ENCODE measurements at regions not wholly inside any gene's neighbourhood (a gene's known extent, or its start where the extent isn't known, plus 50 kb on each side); places are given as distances from the start of the nearest gene placed in this dataset.
A peak's percentile ranks its signal among the peaks of the same experiment; 100 is the strongest.

GRCh38 chr10:10910634-10911033 lies 107.0 kb upstream of the CELF2 start:
- Histone ChIP-seq H3K14ac (replicated peaks; ENCODE audit: low read depth, low read length) (peak overlapping the region; percentile 15; the same call in 1 of the 2 replicates), H3K36me3 (ENCODE audit: control insufficient read depth, insufficient read depth, low read length) (no peaks in the 10 kb centered on the region), H3K23ac (ENCODE audit: low read depth, low read length) (no peak overlapping the region), H2BK120ac (ENCODE audit: low read depth, low read length) (peak overlapping the region; percentile 92), H3K4me2 (ENCODE audit: low read depth, low read length) (no peak overlapping the region), H3K4me3 (ENCODE audit: insufficient read depth, low read depth, low read length) (no peak overlapping the region), H2BK15ac (ENCODE audit: low read depth, low read length) (no peak overlapping the region; the same call in 1 of the 3 replicates), H4K5ac (ENCODE audit: low read depth, low read length) (no peak overlapping the region), H4K8ac (ENCODE audit: low read depth in 2 of 2, low read length in 2 of 2) (peak overlapping the region; percentile 6 to 37; a peak in 3 of 4 replicates), H3K18ac (ENCODE audit: low read depth, low read length) (no peak overlapping the region), H2AK9ac (replicated peaks; ENCODE audit: low read depth, low read length, poor library complexity) (no peak overlapping the region), H4K91ac (ENCODE audit: insufficient read depth, low read depth, low read length) (no peak overlapping the region), H3K9me1 (ENCODE audit: insufficient read depth, low read length) (no peaks in the 10 kb centered on the region), H2BK5ac (ENCODE audit: low read depth, low read length, poor library complexity, severe bottlenecking) (no peak overlapping the region), H2AK5ac (ENCODE audit: low read depth, low read length) (no peak overlapping the region; the same call in 1 of the 2 replicates), H3K4me1 (ENCODE audit: control insufficient read depth, insufficient read depth, low read length) (peaks cover 3% of the 10 kb centered on the region; the same call in 1 of the 2 replicates), H2BK20ac (ENCODE audit: low read depth, low read length) (peak overlapping the region; percentile 71; the same call in 1 of the 2 replicates), H3K27ac (ENCODE audit: insufficient read depth, low read length) (no peak overlapping the region), H3K9ac (ENCODE audit: low read depth, low read length) (no peak overlapping the region), H3K4ac (ENCODE audit: low read depth, low read length) (peak overlapping the region; percentile 29), H3K79me1 (ENCODE audit: low read depth in 1 of 2, low read length in 2 of 2) (no peaks in the 10 kb centered on the region), H3K27me3 (ENCODE audit: control insufficient read depth, insufficient read depth, low read length) (no peaks in the 10 kb centered on the region), H2AFZ (replicated peaks; ENCODE audit: low read length, poor library complexity) (peak overlapping the region; percentile 72), H3K9me3 (ENCODE audit: control insufficient read depth, insufficient read depth, low read length) (no peaks in the 10 kb centered on the region), H4K20me1 (ENCODE audit: insufficient read depth, low read length) (no peaks in the 10 kb centered on the region), H3K56ac (ENCODE audit: extremely low read depth, insufficient read depth, low read length) (no peak overlapping the region)
- in situ Hi-C loops (cut with MboI; ENCODE audit: low sequenced_read_pairs) = no loop called here
- CTCF ChIA-PET = no interaction called here
- 100% methylated on average over 1 of the region's 7 CpGs; no CpG with 5 or more reads in 1 of the 2 experiments for WGBS, 2 experiments (ENCODE audit: extremely low coverage in 2 of 2, insufficient read length in 1 of 2)
- POLR2A ChIA-PET (ENCODE audit: unreplicated experiment) = no interaction called here
- intact Hi-C loops (cut with micrococcal nuclease) = no loop called here
- DNase-seq (peak; percentile 21), ATAC-seq (ENCODE audit: low read depth) (no peak)
- TF ChIP-seq SMC3 (IDR thresholded peaks at IDR 0.05; ENCODE audit: low read depth, low read length) (no peak), CHD1 (IDR thresholded peaks at IDR 0.05; ENCODE audit: low read depth, low read length) (no peak), RAD21 (IDR thresholded peaks at IDR 0.05; ENCODE audit: low read length) (no peak), CEBPB (IDR thresholded peaks at IDR 0.05; ENCODE audit: low read depth, low read length) (no peak), NFE2L2 (IDR thresholded peaks at IDR 0.05; ENCODE audit: low read depth, low read length) (no peak), RFX5 (IDR thresholded peaks at IDR 0.05; ENCODE audit: low read depth, low read length) (no peak), CTCF (conservative IDR thresholded peaks at IDR 0.05; ENCODE audit: low read depth, low read length) (no peak), FOS (IDR thresholded peaks at IDR 0.05; ENCODE audit: low read depth, low read length) (no peak), MAZ (IDR thresholded peaks at IDR 0.05; ENCODE audit: borderline replicate concordance, low read depth, low read length) (no peak), MXI1 (IDR thresholded peaks at IDR 0.05; ENCODE audit: borderline replicate concordance, low read depth, low read length) (no peak), POLR2A (IDR thresholded peaks at IDR 0.05; ENCODE audit: low read depth, low read length) (no peak), BHLHE40 (IDR thresholded peaks at IDR 0.05; ENCODE audit: low read depth, low read length) (no peak), RCOR1 (IDR thresholded peaks at IDR 0.05; ENCODE audit: insufficient replicate concordance, low read length) (no peak), MAFK (IDR thresholded peaks at IDR 0.05; ENCODE audit: low read depth, low read length) (no peak), ELK1 (IDR thresholded peaks at IDR 0.05; ENCODE audit: borderline replicate concordance, low read depth, low read length) (no peak)
- TF ChIP-seq, protein P1, sequence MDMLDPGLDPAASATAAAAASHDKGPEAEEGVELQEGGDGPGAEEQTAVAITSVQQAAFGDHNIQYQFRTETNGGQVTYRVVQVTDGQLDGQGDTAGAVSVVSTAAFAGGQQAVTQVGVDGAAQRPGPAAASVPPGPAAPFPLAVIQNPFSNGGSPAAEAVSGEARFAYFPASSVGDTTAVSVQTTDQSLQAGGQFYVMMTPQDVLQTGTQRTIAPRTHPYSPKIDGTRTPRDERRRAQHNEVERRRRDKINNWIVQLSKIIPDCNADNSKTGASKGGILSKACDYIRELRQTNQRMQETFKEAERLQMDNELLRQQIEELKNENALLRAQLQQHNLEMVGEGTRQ (IDR thresholded peaks at IDR 0.05; ENCODE audit: low read depth, low read length) = no peak
- dilution Hi-C loops (cut with HindIII; ENCODE audit: low sequenced_read_pairs, unreplicated experiment) = no loop called here
- no TSS peak for BruUV-seq (replicated peaks)

All from IMR-90 (cell line).